GM23248 (cell line): ENCODE measurements at regions not wholly inside any gene's neighbourhood (a gene's known extent, or its start where the extent isn't known, plus 50 kb on each side); places are given as distances from the start of the nearest gene placed in this dataset.

Experiments
- DNase-seq: peaks from one replicate; pipeline ENCODE4 v3.0.0-alpha.2; 2015
- H2AFZ ChIP-seq: fragments of 200-600 bp; sonication (generic); 2 replicates; pipeline ENCODE4 v1.6.1; 2016; ENCODE audit warnings: antibody characterized with exemption
- H3F3A ChIP-seq: fragments of 200-600 bp; sonication (generic); 2 replicates; pipeline ENCODE4 v1.6.1; 2016; ENCODE audit warnings: mild to moderate bottlenecking, antibody characterized with exemption, mixed run types; ENCODE audit not compliant: insufficient read depth
- H3K27ac ChIP-seq: fragments of 200-600 bp; sonication (generic); 2 replicates; pipeline ENCODE4 v1.5.1; 2016; ENCODE audit warnings: mild to moderate bottlenecking
- H3K27me3 ChIP-seq: fragments of 200-600 bp; sonication (generic); replicated peaks from 2 replicates; pipeline ENCODE4 v1.6.1; 2016; ENCODE audit warnings: mild to moderate bottlenecking; ENCODE audit not compliant: insufficient read depth
- H3K36me3 ChIP-seq: fragments of 200-600 bp; sonication (generic); 2 replicates; pipeline ENCODE4 v1.6.1; 2016; ENCODE audit warnings: low read depth, mild to moderate bottlenecking
- H3K4me1 ChIP-seq: fragments of 200-600 bp; sonication (generic); 2 replicates; pipeline ENCODE4 v1.6.1; 2016; ENCODE audit warnings: mild to moderate bottlenecking; ENCODE audit not compliant: insufficient read depth
- H3K4me2 ChIP-seq: fragments of 200-600 bp; sonication (generic); one replicate; pipeline ENCODE4 v1.6.1; 2016; ENCODE audit warnings: mild to moderate bottlenecking; ENCODE audit not compliant: unreplicated experiment
- H3K4me3 ChIP-seq: fragments of 200-600 bp; sonication (generic); 2 replicates; pipeline ENCODE4 v1.5.1; 2016; ENCODE audit warnings: mild to moderate bottlenecking
- H3K79me2 ChIP-seq: fragments of 200-600 bp; sonication (generic); 2 replicates; pipeline ENCODE4 v1.6.1; 2016; ENCODE audit warnings: mild to moderate bottlenecking; ENCODE audit not compliant: insufficient read depth
- H3K9ac ChIP-seq: fragments of 200-600 bp; sonication (generic); 2 replicates; pipeline ENCODE4 v1.6.1; 2016; ENCODE audit warnings: mild to moderate bottlenecking
- H3K9me2 ChIP-seq: fragments of 200-600 bp; sonication (generic); 2 replicates; pipeline ENCODE4 v1.6.1; 2016; ENCODE audit warnings: mixed run types, mild to moderate bottlenecking, moderate library complexity; ENCODE audit not compliant: insufficient read depth
- H3K9me3 ChIP-seq: fragments of 200-600 bp; sonication (generic); one replicate; pipeline ENCODE4 v1.6.1; 2017; ENCODE audit warnings: low read depth
- H4K20me1 ChIP-seq: fragments of 200-600 bp; sonication (generic); 2 replicates; pipeline ENCODE4 v1.6.0; 2016; ENCODE audit not compliant: insufficient read depth
- EZH2 ChIP-seq: fragments of 200-600 bp; sonication (generic); IDR thresholded peaks from 2 replicates; pipeline ENCODE4 v1.6.1; 2018; ENCODE audit warnings: antibody characterized with exemption, mild to moderate bottlenecking; ENCODE audit not compliant: insufficient read depth, poor library complexity, severe bottlenecking
- EZH2phosphoT487 ChIP-seq: fragments of 200-600 bp; sonication (generic); IDR thresholded peaks from 2 replicates; pipeline ENCODE4 v1.6.1; 2018; ENCODE audit warnings: antibody characterized with exemption, moderate library complexity, mild to moderate bottlenecking, low read depth; ENCODE audit not compliant: insufficient read depth
- WGBS, 2 experiments: methylation state at CpG; one replicate each; pipeline ENCODE4 v1.1.6; 2015 to 2017; ENCODE audit warnings: low lambda C conversion rate in 2 of 2, low coverage in 1 of 2; ENCODE audit errors: missing lambda C conversion rate in 2 of 2; 5-methylcytosine and 5-hydroxymethylcytosine counted together
- in situ Hi-C: fragments of 300-500 bp; cut with MboI; formaldehyde crosslinking; loops from 2 replicates; pipeline ENCODE4 v1.15.0; 2020

DNA sequence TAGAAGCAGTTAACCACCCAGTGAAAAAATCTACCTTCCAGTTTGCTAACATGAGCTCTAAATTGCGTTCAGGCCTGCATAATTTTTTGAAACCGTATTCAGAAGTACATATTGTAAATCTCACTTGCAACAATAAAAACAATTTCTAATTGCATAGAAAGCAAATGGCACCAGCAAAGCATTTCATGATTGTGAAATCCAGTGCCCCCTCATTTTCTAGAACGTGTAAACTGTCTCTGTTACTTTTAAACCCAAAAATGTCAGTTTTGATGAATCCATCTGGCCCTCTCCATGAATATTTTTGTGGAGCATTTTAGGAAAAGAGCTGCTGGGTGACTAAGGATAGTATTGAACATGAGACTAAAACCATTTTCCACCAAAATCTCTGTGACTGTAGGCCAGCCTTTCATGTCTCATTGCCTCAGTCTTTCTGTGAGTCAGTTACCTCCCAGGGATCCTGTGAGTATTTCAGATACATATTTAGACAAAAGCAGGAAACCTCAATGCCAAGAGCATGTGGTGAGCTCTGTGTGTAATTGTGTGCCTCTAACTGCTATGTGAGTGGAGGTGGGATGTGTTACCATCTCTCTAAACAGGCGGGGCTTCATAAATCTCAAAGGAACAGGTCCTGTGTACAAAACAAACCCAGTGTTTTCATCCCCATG is 477.8 kb upstream of the DCC start:
- in situ Hi-C loops = no loop called here
- no peaks in the 10 kb centered on the region for H3F3A ChIP-seq
- H4K20me1 ChIP-seq = no peaks in the 10 kb centered on the region
- DNase-seq = no peak
- H3K27ac ChIP-seq = no peak overlapping the region
- H3K9me2 ChIP-seq = no peaks in the 10 kb centered on the region
- H3K79me2 ChIP-seq = no peaks in the 10 kb centered on the region
- H2AFZ ChIP-seq = no peak overlapping the region
- 10 to 12% methylated on average over 4 of the region's 4 CpGs for WGBS, 2 experiments
- no peaks in the 10 kb centered on the region for H3K9me3 ChIP-seq
- H3K4me3 ChIP-seq = no peak overlapping the region
- H3K9ac ChIP-seq = no peak overlapping the region
- no peak overlapping the region for H3K4me2 ChIP-seq
- H3K36me3 ChIP-seq = no peaks in the 10 kb centered on the region
- no peaks in the 10 kb centered on the region for H3K4me1 ChIP-seq
- no peak for TF ChIP-seq EZH2phosphoT487
- no peak for TF ChIP-seq EZH2
- H3K27me3 ChIP-seq = no peaks in the 10 kb centered on the region

GRCh38 chr18:51864219-51864965 is 475.6 kb upstream of the DCC start:
- Histone ChIP-seq H3K9ac (no peak overlapping the region), H3K4me3 (no peak overlapping the region), H4K20me1 (no peaks in the 10 kb centered on the region), H3K27ac (no peak overlapping the region), H2AFZ (no peak overlapping the region), H3K4me2 (no peak overlapping the region), H3K9me3 (no peaks in the 10 kb centered on the region), H3K79me2 (no peaks in the 10 kb centered on the region), H3K36me3 (no peaks in the 10 kb centered on the region), H3F3A (no peaks in the 10 kb centered on the region), H3K27me3 (no peaks in the 10 kb centered on the region), H3K9me2 (no peaks in the 10 kb centered on the region), H3K4me1 (no peaks in the 10 kb centered on the region)
- DNase-seq = no peak
- WGBS, 2 experiments = 54 to 58% methylated on average over 23 to 35 of the region's 36 CpGs
- TF ChIP-seq EZH2phosphoT487 = no peak
- TF ChIP-seq EZH2 = no peak
- in situ Hi-C loops = no loop called here

DNA sequence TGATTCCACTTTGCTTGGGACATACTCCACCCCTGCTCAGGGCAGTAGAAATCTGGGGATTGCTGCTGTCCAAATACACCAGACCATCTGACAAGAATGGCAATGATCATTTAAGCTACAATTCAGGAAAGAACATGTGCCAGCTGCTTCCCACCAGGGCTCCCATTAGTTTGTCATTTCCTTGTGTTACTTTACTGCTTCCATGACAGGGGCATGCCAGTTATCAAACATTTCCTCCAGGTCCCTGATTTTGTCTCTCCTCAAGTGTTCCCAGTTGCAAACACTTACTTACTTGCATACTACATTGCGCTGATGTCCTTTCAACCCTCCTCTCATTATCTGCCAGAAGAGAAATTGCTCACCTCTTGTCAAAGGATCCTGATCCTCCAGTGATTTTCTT is 474.5 kb upstream of the DCC start:
- Histone ChIP-seq H2AFZ (no peak overlapping the region), H3K27me3 (no peaks in the 10 kb centered on the region), H3K4me3 (no peak overlapping the region), H3K4me2 (no peak overlapping the region), H3K36me3 (no peaks in the 10 kb centered on the region), H3K79me2 (no peaks in the 10 kb centered on the region), H3F3A (no peaks in the 10 kb centered on the region), H3K9me2 (no peaks in the 10 kb centered on the region), H3K9ac (no peak overlapping the region), H3K27ac (no peak overlapping the region), H3K4me1 (no peaks in the 10 kb centered on the region), H4K20me1 (no peaks in the 10 kb centered on the region), H3K9me3 (no peaks in the 10 kb centered on the region)
- TF ChIP-seq EZH2 = no peak
- no peak for TF ChIP-seq EZH2phosphoT487
- no peak for DNase-seq
- in situ Hi-C loops = no loop called here
- whole genome bisulfite sequencing, 2 experiments = 26 to 41% methylated on average over 1 of the region's 1 CpG

DNA sequence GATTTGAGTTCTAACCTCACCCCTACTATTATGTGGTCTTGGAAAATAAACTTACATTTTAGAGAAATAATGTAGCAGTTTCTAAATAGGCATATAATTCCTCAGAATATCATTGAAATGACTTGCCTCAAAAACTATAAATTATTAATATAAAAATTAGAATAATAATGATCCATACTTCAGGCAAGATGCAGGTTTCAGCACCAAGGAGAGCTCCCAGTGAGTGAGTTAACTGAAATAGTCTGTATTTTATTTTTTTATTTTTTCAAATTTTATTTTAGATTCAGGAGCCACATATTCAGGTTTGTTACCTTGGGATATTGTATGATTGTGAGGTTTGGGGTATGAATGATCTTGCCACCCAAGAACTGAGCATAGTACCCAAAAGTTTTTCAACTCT is 472.2 kb upstream of the DCC start:
- TF ChIP-seq EZH2phosphoT487 (no peak), EZH2 (no peak)
- peak; percentile 43 for DNase-seq
- Histone ChIP-seq H3K79me2 (no peaks in the 10 kb centered on the region), H3K27me3 (no peaks in the 10 kb centered on the region), H3K4me3 (no peak overlapping the region), H4K20me1 (no peaks in the 10 kb centered on the region), H3K9ac (no peak overlapping the region), H3K36me3 (no peaks in the 10 kb centered on the region), H3K9me3 (no peaks in the 10 kb centered on the region), H3K4me1 (no peaks in the 10 kb centered on the region), H3K9me2 (no peaks in the 10 kb centered on the region), H3K4me2 (no peak overlapping the region), H2AFZ (no peak overlapping the region), H3K27ac (no peak overlapping the region), H3F3A (no peaks in the 10 kb centered on the region)
- in situ Hi-C loops = no loop called here
